ENCODE measurements at regions not wholly inside any gene's neighbourhood (a gene's known extent, or its start where the extent isn't known, plus 50 kb on each side); places are given as distances from the start of the nearest gene placed in this dataset.
"Not testable (repeated sequence)": the region's sequence is repeated elsewhere in the genome, so short reads cannot be mapped to it uniquely, and the experiment has no call there.

DNA sequence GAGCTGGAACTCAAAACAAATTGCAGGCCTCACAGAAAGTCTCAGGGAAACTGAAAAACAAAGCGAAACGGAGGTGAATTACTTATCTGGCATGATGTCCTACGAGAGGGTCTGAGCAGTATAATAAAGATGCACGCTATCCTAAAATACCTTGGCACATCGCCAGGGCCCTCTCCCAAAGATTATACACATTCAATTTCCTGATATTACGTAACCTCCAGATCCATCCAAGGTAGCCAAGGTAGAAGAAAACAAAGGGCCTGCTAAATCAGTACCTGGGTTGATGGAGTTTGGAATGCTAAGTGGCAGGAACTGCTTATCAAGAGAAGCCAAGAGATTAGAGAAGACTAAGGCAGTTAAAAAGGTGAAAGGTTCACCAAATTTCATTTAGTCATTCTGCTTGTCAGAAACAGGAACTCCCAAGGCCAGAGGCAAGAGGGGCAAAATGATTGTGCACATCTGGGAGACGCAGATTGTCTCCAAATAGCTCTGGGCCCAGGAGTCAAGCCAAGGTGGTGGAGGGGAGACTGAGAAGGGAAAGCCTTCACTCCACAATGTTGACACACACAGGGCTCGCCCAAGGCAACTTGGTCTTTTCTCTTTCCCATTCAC is 236.8 kb upstream of the ATP5MC3 start:
- H3K4me3 ChIP-seq (ENCODE audit: low read depth, low read length) = no peak overlapping the region
- TF ChIP-seq, protein P1, sequence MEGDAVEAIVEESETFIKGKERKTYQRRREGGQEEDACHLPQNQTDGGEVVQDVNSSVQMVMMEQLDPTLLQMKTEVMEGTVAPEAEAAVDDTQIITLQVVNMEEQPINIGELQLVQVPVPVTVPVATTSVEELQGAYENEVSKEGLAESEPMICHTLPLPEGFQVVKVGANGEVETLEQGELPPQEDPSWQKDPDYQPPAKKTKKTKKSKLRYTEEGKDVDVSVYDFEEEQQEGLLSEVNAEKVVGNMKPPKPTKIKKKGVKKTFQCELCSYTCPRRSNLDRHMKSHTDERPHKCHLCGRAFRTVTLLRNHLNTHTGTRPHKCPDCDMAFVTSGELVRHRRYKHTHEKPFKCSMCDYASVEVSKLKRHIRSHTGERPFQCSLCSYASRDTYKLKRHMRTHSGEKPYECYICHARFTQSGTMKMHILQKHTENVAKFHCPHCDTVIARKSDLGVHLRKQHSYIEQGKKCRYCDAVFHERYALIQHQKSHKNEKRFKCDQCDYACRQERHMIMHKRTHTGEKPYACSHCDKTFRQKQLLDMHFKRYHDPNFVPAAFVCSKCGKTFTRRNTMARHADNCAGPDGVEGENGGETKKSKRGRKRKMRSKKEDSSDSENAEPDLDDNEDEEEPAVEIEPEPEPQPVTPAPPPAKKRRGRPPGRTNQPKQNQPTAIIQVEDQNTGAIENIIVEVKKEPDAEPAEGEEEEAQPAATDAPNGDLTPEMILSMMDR (IDR thresholded peaks at IDR 0.05; ENCODE audit: low read depth, low read length, missing control alignments) = no peak
- in situ Hi-C loops (cut with HindIII; ENCODE audit: low sequenced_read_pairs) = no loop called here
- DNase-seq (ENCODE audit: low read depth) = no peak

DNA sequence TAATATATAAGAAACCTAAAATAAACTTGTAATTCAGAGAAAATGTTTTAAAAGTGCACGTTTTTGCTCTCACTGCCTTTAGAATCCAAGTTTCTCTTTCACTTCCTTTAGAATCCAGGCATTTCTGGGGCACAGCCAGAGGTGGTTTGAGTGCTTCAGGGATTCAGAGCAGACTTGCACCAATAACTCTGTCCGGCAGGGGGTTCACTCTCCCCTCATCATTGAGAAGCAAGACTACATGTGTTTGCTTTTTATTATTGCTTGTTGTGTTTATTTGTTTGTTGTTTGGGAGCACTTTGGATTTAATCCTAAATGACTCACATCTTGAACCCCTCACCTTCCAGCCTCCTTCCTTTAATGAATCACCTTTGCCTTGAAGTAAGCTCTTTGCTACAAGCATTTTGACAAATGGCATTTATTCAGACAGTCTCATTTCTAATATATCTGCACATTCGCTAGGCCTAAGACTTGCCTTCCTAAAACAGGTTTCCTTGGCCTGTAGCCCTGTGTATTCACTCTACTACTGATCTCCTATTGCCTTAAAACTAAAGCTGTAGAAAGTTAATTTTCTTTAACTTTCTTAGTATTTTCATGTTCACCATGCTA is 233.5 kb upstream of the ATP5MC3 start:
- DNase-seq (ENCODE audit: low read depth) = peak; percentile 54
- TF ChIP-seq, protein P1 (IDR thresholded peaks at IDR 0.05; ENCODE audit: low read depth, low read length, missing control alignments) = peak; percentile 76
- in situ Hi-C loops (cut with HindIII; ENCODE audit: low sequenced_read_pairs) = no loop called here
- H3K4me3 ChIP-seq (ENCODE audit: low read depth, low read length) = no peak overlapping the region

DNA sequence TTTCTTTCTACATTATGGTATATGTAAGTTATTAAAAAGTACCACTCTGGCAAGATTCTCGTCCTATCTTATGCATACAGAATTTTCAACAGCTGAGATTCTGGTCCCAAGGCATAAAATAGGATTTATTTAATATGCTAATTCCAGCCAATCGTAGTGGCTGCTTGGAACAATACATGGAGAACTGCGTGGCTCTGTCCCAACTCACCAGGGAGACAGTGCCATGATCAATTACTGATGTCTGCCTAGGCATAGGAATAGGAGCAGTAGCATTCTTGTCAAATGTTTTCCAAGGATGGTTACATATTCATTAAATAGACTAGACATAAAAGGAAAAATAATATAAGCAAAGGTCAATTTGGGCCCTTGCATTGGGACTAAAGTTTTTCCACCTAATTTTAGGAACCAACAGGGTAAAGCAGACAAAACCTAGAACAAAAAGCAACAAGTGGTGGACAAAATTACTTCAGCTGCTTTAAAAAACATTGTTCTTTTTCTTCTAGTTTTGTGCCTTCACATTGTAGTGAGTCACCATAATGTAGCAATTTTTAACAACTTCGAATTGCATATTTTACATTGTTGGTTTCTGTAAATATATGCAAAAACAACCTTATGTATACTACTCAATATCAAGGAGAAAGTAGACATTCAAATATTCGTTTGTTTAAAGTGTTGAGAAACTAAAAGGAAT is 232.8 kb upstream of the ATP5MC3 start:
- H3K4me3 ChIP-seq (ENCODE audit: low read depth, low read length) = no peak overlapping the region
- TF ChIP-seq, protein P1 (IDR thresholded peaks at IDR 0.05; ENCODE audit: low read depth, low read length, missing control alignments) = no peak
- in situ Hi-C loops (cut with HindIII; ENCODE audit: low sequenced_read_pairs) = no loop called here
- DNase-seq (ENCODE audit: low read depth) = no peak

DNA sequence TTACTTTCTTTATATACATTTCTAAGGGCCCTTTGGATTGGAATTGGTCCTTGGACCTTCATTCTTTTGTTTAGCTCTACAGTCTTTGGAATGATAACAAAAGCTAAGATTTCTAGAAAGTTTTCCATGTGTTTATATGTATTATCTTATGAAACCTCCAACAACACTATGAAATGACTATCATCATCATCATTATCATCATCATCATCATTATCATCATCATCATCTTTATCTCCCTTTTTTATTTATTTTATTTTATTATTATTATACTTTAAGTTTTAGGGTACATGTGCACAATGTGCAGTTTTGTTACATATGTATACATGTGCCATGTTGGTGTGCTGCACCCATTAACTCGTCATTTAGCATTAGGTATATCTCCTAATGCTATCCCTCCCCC is 229.4 kb upstream of the ATP5MC3 start:
- in situ Hi-C loops (cut with HindIII; ENCODE audit: low sequenced_read_pairs); DNase-seq (ENCODE audit: low read depth); H3K4me3 ChIP-seq (ENCODE audit: low read depth, low read length): not testable (repeated sequence)

DNA sequence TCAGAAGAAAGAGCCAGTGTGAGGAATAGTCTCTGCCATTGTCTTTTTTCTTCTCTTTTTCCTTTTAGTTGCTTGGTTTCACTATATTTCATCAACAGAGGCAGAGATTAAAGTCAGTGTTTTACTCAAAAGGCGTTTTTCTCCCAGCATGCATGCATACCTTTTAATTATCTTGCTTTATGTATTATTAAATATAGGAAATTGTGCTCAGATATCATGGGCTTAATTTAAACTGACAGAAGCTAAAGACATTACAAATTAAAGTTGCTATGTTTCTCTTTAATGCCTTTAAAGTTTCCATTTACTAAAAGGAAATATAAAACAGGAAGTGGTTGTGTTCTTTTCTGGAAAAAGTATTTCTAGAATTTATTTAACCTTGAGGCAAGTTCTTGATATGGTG is 223.3 kb upstream of the ATP5MC3 start:
- TF ChIP-seq, protein P1 (IDR thresholded peaks at IDR 0.05; ENCODE audit: low read depth, low read length, missing control alignments) = no peak
- H3K4me3 ChIP-seq (ENCODE audit: low read depth, low read length) = no peak overlapping the region
- DNase-seq (ENCODE audit: low read depth) = no peak
- in situ Hi-C loops (cut with HindIII; ENCODE audit: low sequenced_read_pairs) = no loop called here

DNA sequence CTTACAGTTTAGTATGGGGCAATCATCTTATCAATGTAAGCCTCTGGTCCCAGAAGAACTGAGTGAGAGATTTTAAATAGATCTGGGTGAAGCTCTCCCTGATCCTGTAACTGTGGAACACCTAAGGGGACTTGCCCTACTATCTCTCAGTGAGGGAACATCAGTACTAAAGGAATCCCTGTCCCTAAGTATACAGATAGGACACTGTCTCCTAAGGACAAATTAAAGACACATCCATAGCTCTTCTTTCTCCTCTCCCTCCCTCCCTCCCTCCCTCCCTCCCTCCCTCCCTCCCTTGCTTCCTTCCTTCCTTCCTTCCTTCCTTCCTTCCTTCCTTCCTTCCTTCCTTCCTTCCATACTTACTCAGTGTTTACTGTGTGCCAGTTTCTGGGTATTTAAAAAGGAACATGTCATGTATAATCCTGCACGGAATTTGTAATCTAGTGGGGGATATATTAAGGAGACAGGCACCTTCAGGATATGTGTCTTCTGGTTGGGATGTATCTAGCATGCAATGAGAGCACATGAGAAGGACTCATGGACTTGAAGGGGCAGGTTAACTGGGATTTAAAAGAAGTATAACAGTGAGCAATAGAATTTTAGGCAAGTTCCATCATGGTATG is 222.2 kb upstream of the ATP5MC3 start:
- in situ Hi-C loops (cut with HindIII; ENCODE audit: low sequenced_read_pairs) = no loop called here
- no peak overlapping the region for H3K4me3 ChIP-seq (ENCODE audit: low read depth, low read length)
- TF ChIP-seq, protein P1 (IDR thresholded peaks at IDR 0.05; ENCODE audit: low read depth, low read length, missing control alignments) = no peak
- no peak for DNase-seq (ENCODE audit: low read depth)

DNA sequence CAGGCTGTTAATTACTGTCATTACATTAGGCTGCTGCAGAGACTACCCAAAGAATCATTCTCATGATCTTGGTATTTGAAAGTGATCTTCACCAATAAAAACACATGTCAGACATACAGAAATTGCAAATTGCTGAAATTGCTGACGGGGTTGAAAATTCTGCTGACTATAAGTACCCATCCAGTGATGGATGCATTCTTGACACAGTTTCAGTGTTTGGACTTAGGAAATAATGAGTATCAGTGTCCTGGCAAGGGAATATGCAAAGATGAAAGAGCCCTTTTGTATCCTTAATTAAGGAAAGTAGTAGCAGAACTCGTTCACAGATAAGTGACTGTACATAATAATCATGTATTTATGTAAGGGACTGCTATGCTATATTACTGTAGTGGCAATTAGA is 221.1 kb upstream of the ATP5MC3 start:
- TF ChIP-seq, protein P1 (IDR thresholded peaks at IDR 0.05; ENCODE audit: low read depth, low read length, missing control alignments) = no peak
- in situ Hi-C loops (cut with HindIII; ENCODE audit: low sequenced_read_pairs) = no loop called here
- DNase-seq (ENCODE audit: low read depth) = no peak
- H3K4me3 ChIP-seq (ENCODE audit: low read depth, low read length) = no peak overlapping the region
